ENCODE measurements at regions not wholly inside any gene's neighbourhood (a gene's known extent, or its start where the extent isn't known, plus 50 kb on each side); places are given as distances from the start of the nearest gene placed in this dataset.

GRCh38 chr5:12102151-12102550 is 197.9 kb upstream of the CTNND2 start:
- H3K4me2 ChIP-seq (ENCODE audit: low read length), result no peak overlapping the region
- DNase-seq (ENCODE audit: low read depth, low spot score), result no peak
- ATAC-seq, result no peak
- intact Hi-C loops (cut with micrococcal nuclease), result no loop called here
- no TSS peak for BruUV-seq (replicated peaks)
- no peaks in the 10 kb centered on the region for H3K79me2 ChIP-seq (ENCODE audit: insufficient read depth, low read length)
- ChIA-PET CTCF (no interaction called here), POLR2A (no interaction called here), RAD21 (ENCODE audit: low non-redundant PET in 1 of 2, low total read pairs in 2 of 2, uncharacterized antibody in 2 of 2, unreplicated experiment in 2 of 2) (no interaction called here)
- H3K36me3 ChIP-seq (ENCODE audit: control insufficient read depth in 1 of 2, insufficient read depth in 2 of 2, low read length in 2 of 2), result no peaks in the 10 kb centered on the region
- H4K20me1 ChIP-seq (ENCODE audit: insufficient read depth), result no peaks in the 10 kb centered on the region
- no peak overlapping the region for H2AFZ ChIP-seq (ENCODE audit: low read depth, low read length, poor library complexity, severe bottlenecking)
- H3K4me1 ChIP-seq (ENCODE audit: control insufficient read depth in 1 of 2, insufficient read depth in 2 of 2, low read length in 2 of 2), result no peaks in the 10 kb centered on the region
- H3K27me3 ChIP-seq (ENCODE audit: insufficient read depth, low read length), result no peaks in the 10 kb centered on the region
- no peak overlapping the region for H3K27ac ChIP-seq (ENCODE audit: low read depth, low read length)
- no peak overlapping the region for H3K4me3 ChIP-seq (replicated peaks in 1 of 2; ENCODE audit: low read depth in 1 of 2, low read length in 2 of 2)
- no peaks in the 10 kb centered on the region for H3K9me2 ChIP-seq (ENCODE audit: insufficient read depth)
- no peak overlapping the region for H3K9ac ChIP-seq (ENCODE audit: low read length)
- H3K9me3 ChIP-seq (ENCODE audit: control insufficient read depth in 1 of 2, insufficient read depth in 1 of 2, low read depth in 1 of 2, low read length in 2 of 2), result peaks cover 0 to 8% of the 10 kb centered on the region in 2 experiments; a peak in 2 of 4 replicates
- TF ChIP-seq ZFX (IDR thresholded peaks at IDR 0.05), result no peak

- intact Hi-C loops (cut with micrococcal nuclease), result no loop called here
Measured at GRCh38 chr5:12100542-12100941, 196.3 kb upstream of the CTNND2 start.

More at GRCh38 chr5:12100542-12100941, 196.3 kb upstream of the CTNND2 start:
- peaks cover 5 to 15% of the 10 kb centered on the region in 2 experiments; a peak in 2 of 4 replicates for H3K9me3 ChIP-seq (ENCODE audit: control insufficient read depth in 1 of 2, insufficient read depth in 1 of 2, low read depth in 1 of 2, low read length in 2 of 2)
- no peak overlapping the region for H3K4me2 ChIP-seq (ENCODE audit: low read length)
- H3K79me2 ChIP-seq (ENCODE audit: insufficient read depth, low read length), result no peaks in the 10 kb centered on the region
- DNase-seq (ENCODE audit: low read depth, low spot score) (no peak), ATAC-seq (no peak)
- TF ChIP-seq RAD21 (IDR thresholded peaks at IDR 0.05; ENCODE audit: low read depth), result no peak
- TF ChIP-seq EZH2 (IDR thresholded peaks at IDR 0.05), result no peak
- TF ChIP-seq CBX3 (IDR thresholded peaks at IDR 0.05; ENCODE audit: low read depth), result no peak
- TF ChIP-seq REST (IDR thresholded peaks at IDR 0.05; ENCODE audit: low read depth), result no peak
- no peak for TF ChIP-seq ZNF274 (IDR thresholded peaks at IDR 0.05; ENCODE audit: low read depth, low read length)
- no peak for TF ChIP-seq ZBTB33 (IDR thresholded peaks at IDR 0.05; ENCODE audit: extremely low read depth, insufficient replicate concordance, low read length)
- TF ChIP-seq CEBPB (IDR thresholded peaks at IDR 0.05; ENCODE audit: low read depth), result no peak
- no peak for TF ChIP-seq SIN3A (IDR thresholded peaks at IDR 0.05; ENCODE audit: low read depth)
- no peak for TF ChIP-seq ATF3 (IDR thresholded peaks at IDR 0.05)
- no peak for TF ChIP-seq SRF (IDR thresholded peaks at IDR 0.05; ENCODE audit: low read depth)
- ChIA-PET RAD21 (ENCODE audit: low non-redundant PET in 1 of 2, low total read pairs in 2 of 2, uncharacterized antibody in 2 of 2, unreplicated experiment in 2 of 2) (no interaction called here), CTCF (no interaction called here), POLR2A (no interaction called here)
- no peak overlapping the region for H2AFZ ChIP-seq (ENCODE audit: low read depth, low read length, poor library complexity, severe bottlenecking)
- H3K36me3 ChIP-seq (ENCODE audit: control insufficient read depth in 1 of 2, insufficient read depth in 2 of 2, low read length in 2 of 2), result no peaks in the 10 kb centered on the region
- H3K4me3 ChIP-seq (replicated peaks in 1 of 2; ENCODE audit: low read depth in 1 of 2, low read length in 2 of 2), result no peak overlapping the region
- H4K20me1 ChIP-seq (ENCODE audit: insufficient read depth), result no peaks in the 10 kb centered on the region
- no TSS peak for BruUV-seq (replicated peaks)
- no peak overlapping the region for H3K9ac ChIP-seq (ENCODE audit: low read length)
- H3K9me2 ChIP-seq (ENCODE audit: insufficient read depth), result no peaks in the 10 kb centered on the region
- no peaks in the 10 kb centered on the region for H3K4me1 ChIP-seq (ENCODE audit: control insufficient read depth in 1 of 2, insufficient read depth in 2 of 2, low read length in 2 of 2)
- no peak overlapping the region for H3K27ac ChIP-seq (ENCODE audit: low read depth, low read length)
- H3K27me3 ChIP-seq (ENCODE audit: insufficient read depth, low read length), result no peaks in the 10 kb centered on the region

Measured in HCT116 (cell line).